ENCODE measurements at regions not wholly inside any gene's neighbourhood (a gene's known extent, or its start where the extent isn't known, plus 50 kb on each side); places are given as distances from the start of the nearest gene placed in this dataset.
A peak's percentile ranks its signal among the peaks of the same experiment; 100 is the strongest.

- DNase-seq: no peak
Observed at GRCh38 chr1:184813528-184814089, 59.0 kb upstream of the EDEM3 start.

- no peak for DNase-seq
Observed at GRCh38 chr1:184811439-184812111, 56.9 kb upstream of the EDEM3 start.

GRCh38 chr1:184810735-184811343, 56.2 kb upstream of the EDEM3 start:
- no peak for DNase-seq

GRCh38 chr1:184806296-184806721, 51.7 kb upstream of the EDEM3 start:
- DNase-seq: no peak

GRCh38 chr1:184805667-184806295, 51.1 kb upstream of the EDEM3 start:
- peak; percentile 32 for DNase-seq

Measured in NCI-H2081 treated with DMSO at 0.1 percent for 48 hours (cell line).